BLaER1 (cell line): ENCODE measurements at regions not wholly inside any gene's neighbourhood (a gene's known extent, or its start where the extent isn't known, plus 50 kb on each side); places are given as distances from the start of the nearest gene placed in this dataset.

ENCODE experiments used
- H3K27ac ChIP-seq: shearing (Covaris generic); formaldehyde crosslinking; 2 replicates; pipeline ENCODE4 v1.8.1; 2022
- H3K27me3 ChIP-seq: shearing (Covaris generic); formaldehyde crosslinking; 2 replicates; pipeline ENCODE4 v1.8.1; 2022
- H3K36me3 ChIP-seq: shearing (Covaris generic); formaldehyde crosslinking; 2 replicates; pipeline ENCODE4 v1.8.1; 2022
- H3K4me1 ChIP-seq: shearing (Covaris generic); formaldehyde crosslinking; 2 replicates; pipeline ENCODE4 v1.8.1; 2022
- H3K4me2 ChIP-seq: shearing (Covaris generic); formaldehyde crosslinking; 2 replicates; pipeline ENCODE4 v1.8.1; 2022
- H3K4me3 ChIP-seq: shearing (Covaris generic); formaldehyde crosslinking; 2 replicates; pipeline ENCODE4 v1.8.1; 2022
- H3K9ac ChIP-seq: shearing (Covaris generic); formaldehyde crosslinking; 2 replicates; pipeline ENCODE4 v1.8.1; 2022
- H3K9me3 ChIP-seq: shearing (Covaris generic); formaldehyde crosslinking; 2 replicates; pipeline ENCODE4 v1.8.1; 2022
- H4K20me1 ChIP-seq: shearing (Covaris generic); formaldehyde crosslinking; 2 replicates; pipeline ENCODE4 v1.8.1; 2022
- Cebpa-rat ChIP-seq: shearing (Covaris generic); IDR thresholded peaks from 2 replicates; pipeline ENCODE4 v1.8.1; 2022

- no peak overlapping the region for H3K4me3 ChIP-seq
- H3K27me3 ChIP-seq = no peaks in the 10 kb centered on the region
- H3K36me3 ChIP-seq = no peaks in the 10 kb centered on the region
- no peak overlapping the region for H3K9ac ChIP-seq
- H4K20me1 ChIP-seq = no peaks in the 10 kb centered on the region
- H3K4me1 ChIP-seq = no peaks in the 10 kb centered on the region
- H3K4me2 ChIP-seq = no peak overlapping the region
- H3K27ac ChIP-seq = no peak overlapping the region
- peaks cover 6% of the 10 kb centered on the region; the same call in 1 of the 2 replicates for H3K9me3 ChIP-seq
- TF ChIP-seq Cebpa-rat = no peak
These were observed 587.3 kb downstream of the IGSF11 start for GRCh38 chr3:118447339-118447738.

- TF ChIP-seq Cebpa-rat = no peak
- Histone ChIP-seq H3K9me3 (no peaks in the 10 kb centered on the region), H3K9ac (no peak overlapping the region), H3K27ac (no peak overlapping the region), H3K4me1 (no peaks in the 10 kb centered on the region), H3K4me3 (no peak overlapping the region), H3K36me3 (no peaks in the 10 kb centered on the region), H3K4me2 (no peak overlapping the region), H4K20me1 (no peaks in the 10 kb centered on the region), H3K27me3 (no peaks in the 10 kb centered on the region)
These were observed 567.8 kb downstream of the IGSF11 start for GRCh38 chr3:118466795-118467330.

- TF ChIP-seq Cebpa-rat = no peak
- H3K9me3 ChIP-seq = no peaks in the 10 kb centered on the region
- H3K4me2 ChIP-seq = no peak overlapping the region
- no peaks in the 10 kb centered on the region for H3K4me1 ChIP-seq
- H3K4me3 ChIP-seq = no peak overlapping the region
- no peak overlapping the region for H3K27ac ChIP-seq
- no peak overlapping the region for H3K9ac ChIP-seq
- no peaks in the 10 kb centered on the region for H3K36me3 ChIP-seq
- no peaks in the 10 kb centered on the region for H4K20me1 ChIP-seq
- no peaks in the 10 kb centered on the region for H3K27me3 ChIP-seq
These were observed 565.8 kb downstream of the IGSF11 start for GRCh38 chr3:118468801-118469200.

GRCh38 chr3:118472586-118472985, 562.1 kb downstream of the IGSF11 start:
- H3K4me1 ChIP-seq = no peaks in the 10 kb centered on the region
- H3K9me3 ChIP-seq = no peaks in the 10 kb centered on the region
- H4K20me1 ChIP-seq = no peaks in the 10 kb centered on the region
- no peak overlapping the region for H3K27ac ChIP-seq
- no peak overlapping the region for H3K9ac ChIP-seq
- no peak overlapping the region for H3K4me3 ChIP-seq
- no peak overlapping the region for H3K4me2 ChIP-seq
- no peaks in the 10 kb centered on the region for H3K27me3 ChIP-seq
- TF ChIP-seq Cebpa-rat = no peak
- no peaks in the 10 kb centered on the region for H3K36me3 ChIP-seq

- H3K4me1 ChIP-seq = no peaks in the 10 kb centered on the region
- no peak overlapping the region for H3K27ac ChIP-seq
- no peak overlapping the region for H3K4me3 ChIP-seq
- no peaks in the 10 kb centered on the region for H3K36me3 ChIP-seq
- H4K20me1 ChIP-seq = no peaks in the 10 kb centered on the region
- no peaks in the 10 kb centered on the region for H3K9me3 ChIP-seq
- H3K27me3 ChIP-seq = no peaks in the 10 kb centered on the region
- TF ChIP-seq Cebpa-rat = no peak
- H3K4me2 ChIP-seq = no peak overlapping the region
- H3K9ac ChIP-seq = no peak overlapping the region
These were observed 561.3 kb downstream of the IGSF11 start for GRCh38 chr3:118473343-118473742.

GRCh38 chr3:118476885-118477618, 557.6 kb downstream of the IGSF11 start:
- TF ChIP-seq Cebpa-rat = no peak
- H4K20me1 ChIP-seq = no peaks in the 10 kb centered on the region
- no peaks in the 10 kb centered on the region for H3K9me3 ChIP-seq
- no peak overlapping the region for H3K4me3 ChIP-seq
- no peaks in the 10 kb centered on the region for H3K27me3 ChIP-seq
- H3K9ac ChIP-seq = no peak overlapping the region
- no peak overlapping the region for H3K27ac ChIP-seq
- no peaks in the 10 kb centered on the region for H3K4me1 ChIP-seq
- H3K4me2 ChIP-seq = no peak overlapping the region
- no peaks in the 10 kb centered on the region for H3K36me3 ChIP-seq

- H3K36me3 ChIP-seq = no peaks in the 10 kb centered on the region
- H3K27me3 ChIP-seq = no peaks in the 10 kb centered on the region
- no peak overlapping the region for H3K9ac ChIP-seq
- no peaks in the 10 kb centered on the region for H4K20me1 ChIP-seq
- H3K4me3 ChIP-seq = no peak overlapping the region
- TF ChIP-seq Cebpa-rat = no peak
- no peaks in the 10 kb centered on the region for H3K9me3 ChIP-seq
- no peak overlapping the region for H3K27ac ChIP-seq
- H3K4me1 ChIP-seq = no peaks in the 10 kb centered on the region
- no peak overlapping the region for H3K4me2 ChIP-seq
These were observed 556.9 kb downstream of the IGSF11 start for GRCh38 chr3:118477768-118478167.

GRCh38 chr3:118478706-118479276, 555.9 kb downstream of the IGSF11 start:
- no peaks in the 10 kb centered on the region for H3K27me3 ChIP-seq
- H4K20me1 ChIP-seq = no peaks in the 10 kb centered on the region
- no peak for TF ChIP-seq Cebpa-rat
- no peak overlapping the region for H3K4me3 ChIP-seq
- no peak overlapping the region for H3K9ac ChIP-seq
- H3K4me1 ChIP-seq = no peaks in the 10 kb centered on the region
- no peaks in the 10 kb centered on the region for H3K36me3 ChIP-seq
- no peak overlapping the region for H3K4me2 ChIP-seq
- no peaks in the 10 kb centered on the region for H3K9me3 ChIP-seq
- no peak overlapping the region for H3K27ac ChIP-seq

GRCh38 chr3:118479376-118479775, 555.3 kb downstream of the IGSF11 start:
- Histone ChIP-seq H3K4me3 (no peak overlapping the region), H3K4me2 (no peak overlapping the region), H3K27me3 (no peaks in the 10 kb centered on the region), H3K36me3 (no peaks in the 10 kb centered on the region), H4K20me1 (no peaks in the 10 kb centered on the region), H3K9ac (no peak overlapping the region), H3K27ac (no peak overlapping the region), H3K4me1 (no peaks in the 10 kb centered on the region), H3K9me3 (no peaks in the 10 kb centered on the region)
- TF ChIP-seq Cebpa-rat = no peak

- Histone ChIP-seq H3K4me3 (no peak overlapping the region), H3K27ac (no peak overlapping the region), H3K4me1 (no peaks in the 10 kb centered on the region), H3K9me3 (no peaks in the 10 kb centered on the region), H3K27me3 (no peaks in the 10 kb centered on the region), H3K9ac (no peak overlapping the region), H3K4me2 (no peak overlapping the region), H3K36me3 (no peaks in the 10 kb centered on the region), H4K20me1 (no peaks in the 10 kb centered on the region)
- TF ChIP-seq Cebpa-rat = no peak
These were observed 554.4 kb downstream of the IGSF11 start for GRCh38 chr3:118480101-118480860.
